KMS-11 (cell line): ENCODE measurements at regions not wholly inside any gene's neighbourhood (a gene's known extent, or its start where the extent isn't known, plus 50 kb on each side); places are given as distances from the start of the nearest gene placed in this dataset.

Experiments used
- H2AFZ ChIP-seq: fragments of 200-600 bp; sonication (generic); 2 replicates; pipeline ENCODE4 v1.6.1; 2016; ENCODE audit warnings: antibody characterized with exemption, mixed run types, low read depth
- H3K27ac ChIP-seq: fragments of 200-600 bp; sonication (generic); 2 replicates; pipeline ENCODE4 v1.6.1; 2016; ENCODE audit warnings: mild to moderate bottlenecking, mixed run types
- H3K27me3 ChIP-seq: fragments of 200-600 bp; sonication (generic); 2 replicates; pipeline ENCODE4 v1.6.1; 2017; ENCODE audit warnings: mild to moderate bottlenecking, low read depth, mixed run types, moderate library complexity; ENCODE audit not compliant: insufficient read depth
- H3K36me3 ChIP-seq: fragments of 200-600 bp; sonication (generic); 2 replicates; pipeline ENCODE4 v1.6.1; 2017; ENCODE audit warnings: mild to moderate bottlenecking, mixed run types; ENCODE audit not compliant: insufficient read depth
- H3K4me1 ChIP-seq: fragments of 200-600 bp; sonication (generic); 2 replicates; pipeline ENCODE4 v1.6.1; 2016; ENCODE audit warnings: mild to moderate bottlenecking, low read depth, mixed run types; ENCODE audit not compliant: poor library complexity, severe bottlenecking
- H3K4me2 ChIP-seq: fragments of 200-600 bp; sonication (generic); 2 replicates; pipeline ENCODE4 v1.7.0; 2016; ENCODE audit warnings: mild to moderate bottlenecking, mixed run types
- H3K4me3 ChIP-seq: fragments of 200-600 bp; sonication (generic); IDR thresholded peaks from 2 replicates; pipeline ENCODE4 v1.6.1; 2017; ENCODE audit warnings: low read depth, low read length, mixed read lengths; ENCODE audit not compliant: insufficient read depth
- H3K79me2 ChIP-seq: fragments of 200-600 bp; sonication (generic); 2 replicates; pipeline ENCODE4 v1.6.1; 2016; ENCODE audit warnings: low read depth, mixed run types; ENCODE audit not compliant: insufficient read depth
- H3K9ac ChIP-seq: fragments of 200-600 bp; sonication (generic); 2 replicates; pipeline ENCODE4 v1.6.1; 2016; ENCODE audit warnings: mild to moderate bottlenecking, mixed run types
- H4K20me1 ChIP-seq: fragments of 200-600 bp; sonication (generic); 2 replicates; pipeline ENCODE4 v1.6.1; 2016; ENCODE audit warnings: mild to moderate bottlenecking, mixed run types; ENCODE audit not compliant: insufficient read depth
- CTCF ChIP-seq: fragments of 200-600 bp; sonication (generic); conservative IDR thresholded peaks from 2 replicates; pipeline ENCODE4 v1.6.1; 2017; ENCODE audit warnings: low read depth, mild to moderate bottlenecking, antibody characterized with exemption, low read length, moderate library complexity, mixed read lengths

- H3K27ac ChIP-seq: no peak overlapping the region
Measured at GRCh38 chr12:88338486-88338885, 196.4 kb downstream of the TMTC3 start.

GRCh38 chr12:88339254-88339949 is 197.3 kb downstream of the TMTC3 start:
- H3K9ac ChIP-seq: no peak overlapping the region
- no peak for TF ChIP-seq CTCF
- no peaks in the 10 kb centered on the region for H4K20me1 ChIP-seq
- H3K4me1 ChIP-seq: peaks cover 34% of the 10 kb centered on the region
- H2AFZ ChIP-seq: no peak overlapping the region
- no peak overlapping the region for H3K4me3 ChIP-seq
- no peaks in the 10 kb centered on the region for H3K36me3 ChIP-seq
- H3K79me2 ChIP-seq: no peaks in the 10 kb centered on the region
- H3K4me2 ChIP-seq: no peak overlapping the region
- no peaks in the 10 kb centered on the region for H3K27me3 ChIP-seq
- no peak overlapping the region for H3K27ac ChIP-seq

More at GRCh38 chr12:88338486-88338885, 196.4 kb downstream of the TMTC3 start:
- Histone ChIP-seq H3K9ac (no peak overlapping the region), H4K20me1 (no peaks in the 10 kb centered on the region), H2AFZ (no peak overlapping the region), H3K79me2 (no peaks in the 10 kb centered on the region), H3K4me1 (peaks cover 40% of the 10 kb centered on the region), H3K27me3 (no peaks in the 10 kb centered on the region), H3K4me2 (no peak overlapping the region), H3K4me3 (no peak overlapping the region), H3K36me3 (no peaks in the 10 kb centered on the region)
- TF ChIP-seq CTCF: no peak

- Histone ChIP-seq H3K4me1 (peaks cover 28% of the 10 kb centered on the region), H3K36me3 (no peaks in the 10 kb centered on the region), H3K27me3 (no peaks in the 10 kb centered on the region), H3K4me3 (no peak overlapping the region), H3K27ac (no peak overlapping the region), H4K20me1 (no peaks in the 10 kb centered on the region), H2AFZ (no peak overlapping the region), H3K4me2 (no peak overlapping the region), H3K79me2 (no peaks in the 10 kb centered on the region), H3K9ac (no peak overlapping the region)
- TF ChIP-seq CTCF: no peak
Measured at GRCh38 chr12:88339966-88340365, 197.9 kb downstream of the TMTC3 start.

- Histone ChIP-seq H3K4me3 (no peak overlapping the region), H3K4me2 (no peak overlapping the region), H3K27ac (no peak overlapping the region), H3K79me2 (no peaks in the 10 kb centered on the region), H4K20me1 (no peaks in the 10 kb centered on the region), H3K4me1 (peaks cover 4% of the 10 kb centered on the region), H3K9ac (no peak overlapping the region), H2AFZ (no peak overlapping the region), H3K36me3 (no peaks in the 10 kb centered on the region), H3K27me3 (no peaks in the 10 kb centered on the region)
- TF ChIP-seq CTCF: no peak
Measured at GRCh38 chr12:88342251-88342806, 200.2 kb downstream of the TMTC3 start.
